HG03575 (cell line): ENCODE measurements at regions not wholly inside any gene's neighbourhood (a gene's known extent, or its start where the extent isn't known, plus 50 kb on each side); places are given as distances from the start of the nearest gene placed in this dataset.
"Not testable (repeated sequence)": the region's sequence is repeated elsewhere in the genome, so short reads cannot be mapped to it uniquely, and the experiment has no call there.

Experiments
- ATAC-seq: cut with Tn5 transposase; IDR thresholded peaks from one replicate; pipeline ENCODE4 v1.9.1; 2021; ENCODE audit not compliant: unreplicated experiment, insufficient number of reproducible peaks, low FRiP score; ENCODE audit errors: extremely low read depth

GRCh38 chr2:180846756-180847472 is 133.5 kb upstream of the UBE2E3 start:
- ATAC-seq: no peak

- ATAC-seq: no peak
Observed at GRCh38 chr2:180842461-180842860, 137.9 kb upstream of the UBE2E3 start.

- ATAC-seq: no peak
Observed at GRCh38 chr2:180840641-180841040, 139.8 kb upstream of the UBE2E3 start.

GRCh38 chr2:180829836-180830235 is 150.6 kb upstream of the UBE2E3 start:
- ATAC-seq: no peak

- no peak for ATAC-seq
Observed at GRCh38 chr2:180829261-180829660, 151.1 kb upstream of the UBE2E3 start.

- no peak for ATAC-seq
Observed at GRCh38 chr2:180828756-180829155, 151.6 kb upstream of the UBE2E3 start.

GRCh38 chr2:180823546-180824141 is 156.8 kb upstream of the UBE2E3 start:
- ATAC-seq: no peak

GRCh38 chr2:180819106-180819505 is 161.3 kb upstream of the UBE2E3 start:
- no peak for ATAC-seq

- not testable (repeated sequence) for ATAC-seq
Observed at GRCh38 chr2:180818700-180819099, 161.7 kb upstream of the UBE2E3 start.

- no peak for ATAC-seq
Observed at GRCh38 chr2:180799141-180799540, 181.3 kb upstream of the UBE2E3 start.

- ATAC-seq: no peak
Observed at GRCh38 chr2:180790891-180791290, 189.5 kb upstream of the UBE2E3 start.

GRCh38 chr2:180787330-180787729 is 193.1 kb upstream of the UBE2E3 start:
- ATAC-seq: no peak

GRCh38 chr2:180781276-180781675 is 199.1 kb upstream of the UBE2E3 start:
- ATAC-seq: no peak

- no peak for ATAC-seq
Observed at GRCh38 chr2:180778291-180778690, 202.1 kb upstream of the UBE2E3 start.

- no peak for ATAC-seq
Observed at GRCh38 chr2:180776921-180777320, 203.5 kb upstream of the UBE2E3 start.

GRCh38 chr2:180775711-180776110 is 204.7 kb upstream of the UBE2E3 start:
- no peak for ATAC-seq

- not testable (repeated sequence) for ATAC-seq
Observed at GRCh38 chr2:180765316-180765715, 215.1 kb upstream of the UBE2E3 start.

- ATAC-seq: no peak
Observed at GRCh38 chr2:180763263-180763989, 217.0 kb upstream of the UBE2E3 start.

- ATAC-seq: no peak
Observed at GRCh38 chr2:180761224-180761623, 219.2 kb upstream of the UBE2E3 start.

- ATAC-seq: no peak
Observed at GRCh38 chr2:180759631-180760030, 220.8 kb upstream of the UBE2E3 start.
